ENCODE measurements at regions not wholly inside any gene's neighbourhood (a gene's known extent, or its start where the extent isn't known, plus 50 kb on each side); places are given as distances from the start of the nearest gene placed in this dataset.
A peak's percentile ranks its signal among the peaks of the same experiment; 100 is the strongest.
"Not testable (repeated sequence)": the region's sequence is repeated elsewhere in the genome, so short reads cannot be mapped to it uniquely, and the experiment has no call there.

DNA sequence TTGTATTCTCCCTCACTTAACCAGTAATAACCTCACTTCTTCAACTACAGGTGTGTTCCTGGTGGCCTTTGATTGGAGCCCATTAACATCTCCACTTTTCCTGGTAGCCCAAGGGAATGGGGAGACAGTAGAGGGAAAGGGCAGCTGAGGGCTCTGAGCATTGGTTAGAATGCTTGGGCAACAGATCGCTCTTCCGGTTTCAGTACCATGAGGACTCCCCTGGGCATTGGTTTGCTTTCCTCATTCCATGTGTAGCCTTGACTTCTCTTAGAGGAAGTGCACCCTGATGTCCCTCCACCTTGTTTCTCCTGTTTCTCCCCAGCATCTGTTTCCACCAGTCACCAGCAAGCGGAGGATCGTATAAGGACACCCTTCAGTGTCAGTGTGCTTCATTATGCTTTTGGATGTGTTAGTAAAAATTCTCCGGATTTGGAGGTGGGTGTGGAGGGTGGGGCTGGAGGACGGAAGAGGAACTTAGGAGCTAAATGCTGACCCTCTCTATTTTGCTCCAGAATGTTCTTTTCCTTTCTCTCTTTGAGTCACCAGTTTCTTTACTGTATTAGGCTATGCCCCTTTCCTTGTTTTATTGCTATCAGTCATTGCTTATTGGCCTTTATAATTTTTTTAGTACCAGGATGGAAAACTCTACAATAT is 50.6 kb upstream of the ZNG1B start:
- H3K27me3 ChIP-seq; H3K27ac ChIP-seq; H3K9me3 ChIP-seq; H3K36me3 ChIP-seq; intact Hi-C loops (cut with DNase I); H3K4me3 ChIP-seq; H3K4me1 ChIP-seq; DNase-seq: not testable (repeated sequence)
- peak; percentile 80 for ATAC-seq

DNA sequence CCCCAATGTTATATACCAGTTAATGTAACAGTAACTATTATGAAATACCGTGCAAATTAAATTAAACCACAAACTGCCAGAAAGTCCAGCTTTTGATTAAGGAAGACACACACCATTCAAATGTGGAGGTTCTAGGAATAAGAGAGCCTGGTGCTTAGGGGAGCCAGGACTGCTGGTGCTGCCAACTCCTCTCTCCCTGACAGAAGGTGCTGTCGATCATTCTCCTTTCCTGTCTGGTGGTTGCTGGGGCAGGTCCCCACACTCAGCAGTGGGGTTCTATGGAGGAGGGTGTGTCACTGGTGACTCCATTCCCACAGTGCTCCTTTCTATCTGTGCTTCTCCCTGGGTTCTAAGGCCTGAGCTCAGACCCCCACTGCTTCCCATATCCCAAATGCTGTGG is 57.9 kb upstream of the ZNG1B start:
- H3K4me1 ChIP-seq; H3K36me3 ChIP-seq; ATAC-seq; H3K9me3 ChIP-seq; DNase-seq; H3K27ac ChIP-seq; H3K4me3 ChIP-seq; intact Hi-C loops (cut with DNase I); H3K27me3 ChIP-seq: not testable (repeated sequence)

DNA sequence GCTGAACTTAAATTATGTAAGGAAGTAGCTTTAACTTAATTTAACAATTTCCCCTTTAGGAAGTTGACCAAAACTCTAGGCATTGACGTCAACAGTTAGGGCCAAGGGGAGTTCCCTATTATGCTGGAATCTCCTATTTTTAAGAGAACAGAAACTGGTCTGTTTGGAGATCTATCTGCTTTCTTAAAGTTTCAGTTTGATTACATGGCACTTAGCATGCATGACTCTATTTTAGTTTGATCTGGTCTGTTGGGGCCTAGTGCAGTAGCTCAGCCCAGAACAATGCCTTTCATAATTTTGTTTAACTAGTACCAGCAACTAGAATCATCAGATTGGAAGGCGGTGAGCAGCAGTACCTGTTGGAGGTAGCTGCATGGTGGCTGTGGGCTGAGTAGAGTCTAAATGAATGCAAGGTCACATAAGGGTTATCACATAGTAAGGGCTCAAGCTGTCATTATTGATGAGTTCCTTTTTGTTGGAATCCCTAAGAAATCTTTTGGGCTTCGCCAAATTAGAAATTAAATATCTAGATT is 60.5 kb upstream of the ZNG1B start:
- Histone ChIP-seq H3K4me1 (no peaks in the 10 kb centered on the region), H3K9me3 (no peaks in the 10 kb centered on the region), H3K4me3 (no peak overlapping the region), H3K27ac (peak overlapping the region; percentile 31), H3K27me3 (no peaks in the 10 kb centered on the region), H3K36me3 (no peaks in the 10 kb centered on the region)
- TF ChIP-seq, protein P1, sequence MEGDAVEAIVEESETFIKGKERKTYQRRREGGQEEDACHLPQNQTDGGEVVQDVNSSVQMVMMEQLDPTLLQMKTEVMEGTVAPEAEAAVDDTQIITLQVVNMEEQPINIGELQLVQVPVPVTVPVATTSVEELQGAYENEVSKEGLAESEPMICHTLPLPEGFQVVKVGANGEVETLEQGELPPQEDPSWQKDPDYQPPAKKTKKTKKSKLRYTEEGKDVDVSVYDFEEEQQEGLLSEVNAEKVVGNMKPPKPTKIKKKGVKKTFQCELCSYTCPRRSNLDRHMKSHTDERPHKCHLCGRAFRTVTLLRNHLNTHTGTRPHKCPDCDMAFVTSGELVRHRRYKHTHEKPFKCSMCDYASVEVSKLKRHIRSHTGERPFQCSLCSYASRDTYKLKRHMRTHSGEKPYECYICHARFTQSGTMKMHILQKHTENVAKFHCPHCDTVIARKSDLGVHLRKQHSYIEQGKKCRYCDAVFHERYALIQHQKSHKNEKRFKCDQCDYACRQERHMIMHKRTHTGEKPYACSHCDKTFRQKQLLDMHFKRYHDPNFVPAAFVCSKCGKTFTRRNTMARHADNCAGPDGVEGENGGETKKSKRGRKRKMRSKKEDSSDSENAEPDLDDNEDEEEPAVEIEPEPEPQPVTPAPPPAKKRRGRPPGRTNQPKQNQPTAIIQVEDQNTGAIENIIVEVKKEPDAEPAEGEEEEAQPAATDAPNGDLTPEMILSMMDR (IDR thresholded peaks at IDR 0.05), result no peak
- no peak for DNase-seq
- intact Hi-C loops (cut with DNase I), result no loop called here
- peak; percentile 77 for ATAC-seq

DNA sequence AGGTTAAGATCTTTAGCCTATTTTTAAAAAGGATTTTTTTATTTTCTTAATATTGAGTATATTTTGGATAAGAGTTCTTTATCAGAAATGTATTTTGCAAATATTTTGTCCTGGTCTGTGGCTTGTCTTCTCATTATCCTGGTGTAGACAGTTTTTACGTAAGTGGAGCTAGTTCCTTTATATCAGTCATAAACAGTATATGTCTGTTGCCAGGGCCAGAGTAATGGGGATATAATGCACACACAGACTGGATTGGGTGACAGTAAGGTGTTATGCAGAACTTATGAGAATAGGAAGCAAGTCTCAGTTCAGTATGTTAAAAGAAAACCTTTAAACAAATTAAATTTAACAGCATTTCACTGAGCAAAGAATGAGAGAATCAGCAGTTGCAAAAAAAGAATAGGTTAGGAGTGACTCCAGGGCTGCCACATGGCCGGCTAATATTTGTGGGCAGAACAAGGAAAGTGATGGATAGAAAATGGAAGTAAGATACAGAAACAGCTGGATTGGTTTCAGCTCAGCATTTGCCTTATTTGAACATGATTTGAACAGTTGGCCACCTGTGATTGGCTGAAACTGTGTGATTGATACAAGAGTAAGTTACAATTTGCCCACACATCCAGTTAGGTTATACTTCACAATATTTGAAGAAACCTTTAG is 61.1 kb upstream of the ZNG1B start:
- Histone ChIP-seq H3K36me3 (no peaks in the 10 kb centered on the region), H3K4me1 (no peaks in the 10 kb centered on the region), H3K9me3 (no peaks in the 10 kb centered on the region), H3K27ac (no peak overlapping the region), H3K27me3 (no peaks in the 10 kb centered on the region), H3K4me3 (no peak overlapping the region)
- ATAC-seq (no peak), DNase-seq (no peak)
- intact Hi-C loops (cut with DNase I), result no loop called here
- TF ChIP-seq, protein P1 (IDR thresholded peaks at IDR 0.05), result no peak

DNA sequence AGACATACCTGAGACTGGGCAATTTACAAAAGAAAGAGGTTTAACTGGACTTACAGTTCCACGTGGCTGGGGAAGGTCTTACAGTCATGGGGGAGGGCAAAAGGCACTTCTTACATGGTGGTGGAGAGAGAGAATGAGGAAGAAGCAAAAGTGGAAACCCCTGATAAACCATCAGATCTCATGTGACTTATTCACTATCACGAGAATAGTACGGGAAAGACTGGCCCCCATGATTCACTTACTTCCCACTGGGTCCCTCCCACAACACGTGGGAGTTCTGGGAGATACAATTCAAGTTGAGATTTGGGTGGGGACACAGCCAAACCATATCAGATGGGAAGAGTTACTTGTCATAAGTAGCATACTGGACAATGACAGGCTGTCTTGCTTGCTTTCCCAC is 62.6 kb upstream of the ZNG1B start:
- H3K9me3 ChIP-seq, H3K27me3 ChIP-seq, DNase-seq, H3K4me3 ChIP-seq, H3K36me3 ChIP-seq, H3K27ac ChIP-seq, ATAC-seq, H3K4me1 ChIP-seq: not testable (repeated sequence)
- intact Hi-C loops (cut with DNase I), result loop anchor here (5.0 kb wide), 1 partner anchor 128 kb away; no protein-coding TSS in a partner anchor

DNA sequence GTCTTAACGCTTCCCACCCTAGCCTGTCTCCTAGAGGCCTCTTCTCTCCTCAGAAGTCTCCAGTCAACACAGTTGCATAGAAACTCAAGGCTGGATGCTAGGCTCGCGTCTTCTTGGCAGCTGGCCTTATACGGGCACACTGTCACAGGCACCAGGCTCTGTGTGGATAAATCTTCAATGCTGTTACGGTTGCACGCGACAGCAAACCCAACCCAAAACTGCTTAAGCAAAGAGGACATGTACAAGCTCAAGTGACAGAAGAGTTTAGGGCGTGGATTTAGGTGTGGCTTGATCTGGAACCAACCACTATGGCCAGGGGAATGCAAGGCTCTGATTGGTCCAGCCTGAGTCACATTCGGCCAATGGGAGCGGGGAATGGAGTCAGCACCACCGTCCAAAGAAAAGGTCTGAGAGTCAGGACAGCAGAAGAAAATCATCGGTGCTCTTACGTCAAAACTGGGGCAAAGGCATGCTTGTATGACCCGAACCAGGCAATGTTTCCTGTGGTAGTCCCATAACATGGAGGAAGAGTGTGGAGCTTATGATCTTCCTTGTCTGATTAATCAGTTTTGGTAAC is 65.1 kb upstream of the ZNG1B start:
- ATAC-seq, H3K4me1 ChIP-seq, H3K4me3 ChIP-seq, H3K27ac ChIP-seq, H3K27me3 ChIP-seq, DNase-seq, H3K36me3 ChIP-seq, H3K9me3 ChIP-seq: not testable (repeated sequence)
- intact Hi-C loops (cut with DNase I), result loop anchor here (5.0 kb wide), 1 partner anchor 125 kb away; no protein-coding TSS in a partner anchor

DNA sequence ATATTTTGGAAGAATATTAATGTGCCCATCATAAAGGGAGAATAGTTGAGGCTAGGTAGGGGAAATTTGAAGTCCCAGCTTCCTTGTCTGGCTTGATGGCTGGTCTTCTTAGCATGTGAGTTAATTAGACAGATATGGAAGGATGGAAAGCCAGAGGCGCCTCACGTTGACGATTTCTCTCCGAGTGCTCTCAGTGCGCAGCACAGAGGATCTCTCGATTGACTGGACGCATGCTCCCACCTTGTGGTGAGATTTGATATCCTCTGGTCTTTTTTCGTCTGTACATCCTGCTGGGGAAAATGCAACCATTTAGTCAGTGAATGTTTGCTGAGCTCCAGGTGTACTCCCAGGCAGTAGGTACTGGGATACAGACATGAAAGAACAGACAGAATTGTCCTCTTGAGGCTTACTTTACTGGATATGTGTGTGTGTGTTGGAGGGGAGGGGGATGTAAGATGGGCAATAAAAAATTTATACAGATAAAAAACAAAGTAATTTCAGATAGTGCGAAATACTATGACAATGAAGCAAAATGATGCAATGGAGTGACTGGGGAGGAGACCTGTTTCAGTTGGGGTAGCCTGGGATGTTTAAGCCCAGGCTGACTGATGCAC is 66.9 kb upstream of the ZNG1B start:
- peak; percentile 96 for ATAC-seq
- DNase-seq, result no peak
- TF ChIP-seq, protein P1 (IDR thresholded peaks at IDR 0.05), result peak; percentile 72
- intact Hi-C loops (cut with DNase I), result loop anchor here (5.0 kb wide), 1 partner anchor 123 kb away; no protein-coding TSS in a partner anchor
- H3K9me3 ChIP-seq, result no peaks in the 10 kb centered on the region
- no peak overlapping the region for H3K27ac ChIP-seq
- H3K27me3 ChIP-seq, result no peaks in the 10 kb centered on the region
- H3K4me1 ChIP-seq, result peaks cover under 1% of the 10 kb centered on the region
- H3K4me3 ChIP-seq, result no peak overlapping the region
- H3K36me3 ChIP-seq, result no peaks in the 10 kb centered on the region
